K562 (cell line): ENCODE measurements at regions not wholly inside any gene's neighbourhood (a gene's known extent, or its start where the extent isn't known, plus 50 kb on each side); places are given as distances from the start of the nearest gene placed in this dataset.

Experiments
- ATAC-seq: fragments of 200-7000 bp; cut with Tn5 transposase; 3 replicates; pipeline ENCODE4 v1.9.1; 2020; ENCODE audit warnings: moderate library complexity
- BruUV-seq: library from RNA; stranded (reverse); fragments of 400-500 nt; replicated peaks from 2 replicates; lab custom pipeline; 2021; lab: Mats Ljungman, UMichigan
- CTCF ChIA-PET: fragments of 300-600 bp; formaldehyde crosslinking; extraction: SDS; loops from one replicate; lab custom pipeline; 2021; ENCODE audit warnings: low intra/inter-chr PET ratio; lab: Yijun Ruan, JAX
- POLR2A ChIA-PET: fragments of 300-600, 350-650 bp; sonication (Branson Sonifier 250); formaldehyde crosslinking; extraction: SDS; loops from one replicate; lab custom pipeline; 2021; ENCODE audit warnings: antibody characterized with exemption, inconsistent platforms; lab: Yijun Ruan, JAX
- DNase-seq, 4 experiments: peaks; one replicate each; pipeline versions ENCODE4 v3.0.0 to v3.0.0-alpha.2; 2011 to 2018; ENCODE audit warnings: low spot score in 3 of 4, mixed read lengths in 3 of 4; ENCODE audit errors: extremely low read depth in 1 of 4
- FAIRE-seq: peaks from 2 replicates; lab custom pipeline; 2011; peaks lifted over from hg19 to GRCh38; lab: Jason Lieb, UNC
- H2AFZ ChIP-seq: 2 replicates; pipeline ENCODE4 v1.6.0; 2011; ENCODE audit warnings: low read depth, low read length, control low read depth, inconsistent platforms
- H3K27ac ChIP-seq: fragments of 200-600 bp; 3 replicates; pipeline ENCODE4 v1.8.0; 2011; ENCODE audit warnings: low read depth, mild to moderate bottlenecking, control low read depth, inconsistent platforms, low read length, moderate library complexity, mixed read lengths; ENCODE audit errors: extremely low read depth
- H3K27me3 ChIP-seq, 2 experiments: fragments of 300-600 bp in 1 of 2; 2 replicates in 1 of 2; 3 replicates in 1 of 2; pipeline versions ENCODE4 v1.6.0 to v1.8.0; 2011; ENCODE audit warnings: inconsistent platforms in 2 of 2, low read length in 2 of 2, mild to moderate bottlenecking in 1 of 2, mixed read lengths in 1 of 2, moderate library complexity in 1 of 2; ENCODE audit not compliant: control insufficient read depth in 2 of 2, insufficient read depth in 2 of 2
- H3K36me3 ChIP-seq: fragments of 300-600 bp; 3 replicates; pipeline ENCODE4 v1.8.0; 2011; ENCODE audit warnings: mild to moderate bottlenecking, low read length, inconsistent platforms; ENCODE audit not compliant: control insufficient read depth, insufficient read depth
- H3K4me1 ChIP-seq, 2 experiments: fragments of 200-600 bp in 1 of 2; replicated peaks in 1 of 2; 2 replicates in 1 of 2; 3 replicates in 1 of 2; pipeline versions ENCODE4 v1.5.1 to v1.8.0; 2011; ENCODE audit warnings: inconsistent platforms in 2 of 2, low read length in 2 of 2, mild to moderate bottlenecking in 1 of 2, mixed read lengths in 1 of 2, moderate library complexity in 1 of 2; ENCODE audit not compliant: control insufficient read depth in 2 of 2, insufficient read depth in 2 of 2
- H3K4me2 ChIP-seq: 2 replicates; pipeline ENCODE4 v1.6.1; 2011; ENCODE audit warnings: low read length, control low read depth, inconsistent platforms, mixed read lengths; ENCODE audit not compliant: insufficient read depth
- H3K4me3 ChIP-seq: fragments of 200-600 bp; sonication (generic), shearing (Covaris generic); 2 replicates; pipeline ENCODE4 v1.5.1; 2016; ENCODE audit warnings: control low read depth, inconsistent platforms
- H3K79me2 ChIP-seq: fragments of 200-600 bp; 3 replicates; pipeline ENCODE4 v1.8.0; 2011; ENCODE audit warnings: low read length, inconsistent platforms; ENCODE audit not compliant: control insufficient read depth, insufficient read depth
- H3K9ac ChIP-seq, 2 experiments: 2 replicates each; pipeline versions ENCODE4 v1.6.0 to v1.6.1; 2011; ENCODE audit warnings: low read depth in 2 of 2, low read length in 2 of 2, control low read depth in 1 of 2, inconsistent platforms in 1 of 2, mild to moderate bottlenecking in 1 of 2, mixed read lengths in 1 of 2; ENCODE audit not compliant: insufficient read depth in 1 of 2
- H3K9me1 ChIP-seq: one replicate; pipeline ENCODE4 v1.6.0; 2011; ENCODE audit warnings: inconsistent platforms, mild to moderate bottlenecking, low read length, moderate library complexity; ENCODE audit not compliant: control insufficient read depth, insufficient read depth
- H3K9me3 ChIP-seq: replicated peaks from 2 replicates; pipeline ENCODE4 v1.5.1; 2011; ENCODE audit warnings: low read depth, low read length, inconsistent platforms; ENCODE audit not compliant: control insufficient read depth, insufficient read depth
- H4K20me1 ChIP-seq: replicated peaks from 2 replicates; pipeline ENCODE4 v1.6.1; 2011; ENCODE audit warnings: low read length, inconsistent platforms, mixed read lengths; ENCODE audit not compliant: control insufficient read depth, insufficient read depth
- CEBPG ChIP-seq, 3 experiments: fragments of 200-800 bp in 1 of 3; sonication (Bioruptor generic) in 1 of 3; sonication (generic) in 1 of 3; formaldehyde crosslinking in 1 of 3; IDR thresholded peaks in 2 of 3; conservative IDR thresholded peaks in 1 of 3; 2 replicates each; pipeline versions ENCODE4 v1.6.1 to v1.8.0; 2016 to 2022; ENCODE audit warnings: missing compliant biosample characterization in 2 of 3, missing genetic modification characterization in 2 of 3, mild to moderate bottlenecking in 1 of 3, missing genetic modification reagents in 1 of 3
- GATA2 ChIP-seq: sonication (generic); formaldehyde crosslinking; IDR thresholded peaks from 2 replicates; pipeline ENCODE4 v1.4.0; 2020; ENCODE audit warnings: mild to moderate bottlenecking, missing genetic modification reagents
- HDAC2 ChIP-seq: fragments of 450-650 bp; IDR thresholded peaks from 2 replicates; pipeline ENCODE4 v1.6.1; 2016; ENCODE audit warnings: mild to moderate bottlenecking
- MECOM ChIP-seq: fragments of 250-450 bp; sonication (Bioruptor Pico); IDR thresholded peaks from 2 replicates; pipeline ENCODE4 v1.8.0; 2022; ENCODE audit warnings: inconsistent platforms
- MEF2A ChIP-seq: IDR thresholded peaks from 2 replicates; pipeline ENCODE4 v1.6.1; 2011; ENCODE audit warnings: low read depth, mild to moderate bottlenecking, low read length, moderate library complexity; ENCODE audit not compliant: control insufficient read depth
- OTX1 ChIP-seq: fragments of 450-650 bp; formaldehyde crosslinking; IDR thresholded peaks from 2 replicates; pipeline ENCODE4 v1.4.0; 2022; ENCODE audit warnings: mild to moderate bottlenecking
- PHB ChIP-seq: fragments of 250-450 bp; sonication (Bioruptor Pico); IDR thresholded peaks from 2 replicates; pipeline ENCODE4 v1.5.0; 2021
- POLR2B ChIP-seq: fragments of 450-650 bp; IDR thresholded peaks from 2 replicates; pipeline ENCODE4 v1.6.1; 2018; ENCODE audit warnings: low read depth; ENCODE audit not compliant: partially characterized antibody
- POLR3A ChIP-seq: IDR thresholded peaks from 2 replicates; pipeline ENCODE4 v1.6.1; 2011; ENCODE audit warnings: borderline replicate concordance, mild to moderate bottlenecking, moderate library complexity; ENCODE audit not compliant: insufficient read length, insufficient read depth; ENCODE audit errors: extremely low read depth
- ZNF431 ChIP-seq: sonication (generic); formaldehyde crosslinking; IDR thresholded peaks from 2 replicates; pipeline ENCODE4 v1.8.0; 2022; ENCODE audit warnings: mild to moderate bottlenecking, missing genetic modification reagents
- WGBS: fragments of 100-300 bp; shearing (Covaris generic); methylation state at CpG from one replicate; pipeline ENCODE4 v1.1.6; 2016; ENCODE audit warnings: low coverage, mixed read lengths; ENCODE audit not compliant: insufficient coverage; ENCODE audit errors: missing lambda C conversion rate; 5-methylcytosine and 5-hydroxymethylcytosine counted together
- in situ Hi-C: fragments of 300-500 bp; cut with MboI; formaldehyde crosslinking; loops from 4 replicates; pipeline ENCODE4 v1.15.0; 2018; ENCODE audit warnings: inconsistent platforms, mixed read lengths
- intact Hi-C: fragments of 100-400 bp; cut with micrococcal nuclease; formaldehyde crosslinking; loops from 2 replicates; pipeline ENCODE4 v1.14.2; 2022
- TF ChIP-seq, protein P1 (sequence below): fragments of 250-450 bp; sonication (Bioruptor Pico); IDR thresholded peaks from 2 replicates; pipeline ENCODE4 v1.5.0; 2021
- TF ChIP-seq, protein P2 (sequence below): fragments of 250-450 bp; sonication (Bioruptor Pico); IDR thresholded peaks from 2 replicates; pipeline ENCODE4 v1.8.0; 2022; ENCODE audit warnings: inconsistent platforms

DNA sequence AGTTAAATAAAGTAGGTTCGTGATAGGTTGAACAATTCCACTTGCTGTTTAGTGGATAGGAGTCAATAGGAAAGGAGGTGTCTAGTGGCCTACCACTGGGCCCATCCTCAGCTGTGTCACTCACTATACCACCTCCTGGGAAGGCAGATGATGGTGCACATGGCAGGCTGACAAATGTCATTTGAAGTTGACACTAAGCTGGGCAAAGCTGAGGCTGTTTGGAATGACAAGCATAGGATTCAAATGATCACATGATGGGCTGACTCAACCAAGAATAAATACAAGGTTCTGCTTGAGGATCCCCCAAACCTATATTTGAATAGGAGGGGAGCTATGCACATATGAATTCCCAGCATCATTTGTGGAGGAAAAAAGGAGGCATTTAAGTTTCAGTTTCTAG lies 489.8 kb downstream of the RPS24 start:
- Histone ChIP-seq H3K27me3 (peaks cover 0 to 8% of the 10 kb centered on the region in 2 experiments; a peak in 2 of 5 replicates), H2AFZ (no peak overlapping the region), H3K9me3 (no peaks in the 10 kb centered on the region), H3K9ac (no peak overlapping the region), H3K36me3 (no peaks in the 10 kb centered on the region), H3K27ac (no peak overlapping the region), H3K9me1 (peaks cover 3% of the 10 kb centered on the region), H3K4me3 (no peak overlapping the region), H3K4me1 (no peaks in the 10 kb centered on the region), H4K20me1 (no peaks in the 10 kb centered on the region), H3K4me2 (no peak overlapping the region), H3K79me2 (no peaks in the 10 kb centered on the region)
- DNase-seq (no peak), FAIRE-seq (no peak), ATAC-seq (no peak)
- in situ Hi-C loops (no loop called here), intact Hi-C loops (no loop called here)
- ChIA-PET POLR2A (interaction anchor here (0.6 kb wide), 1 partner anchor 362 kb away, joined by 3 read pairs; no protein-coding TSS in a partner anchor), CTCF (no interaction called here)
- no TSS peak for BruUV-seq
- 0% methylated on average over 1 of the region's 1 CpG for WGBS
- TF ChIP-seq POLR3A (no peak), MECOM (no peak), MEF2A (no peak), ZNF431 (CRISPR knock-in tag) (no peak), PHB (CRISPR knock-in tag) (no peak), POLR2B (no peak), GATA2 (CRISPR knock-in tag) (no peak), OTX1 (no peak), CEBPG (CRISPR knock-in tag; IDR thresholded peaks at IDR 0.05) (no peak), CEBPG (tag; conservative IDR thresholded peaks at IDR 0.05 in 1 of 2, IDR thresholded peaks at IDR 0.05 in 1 of 2) (no peak), HDAC2 (no peak)
- TF ChIP-seq, protein P1, sequence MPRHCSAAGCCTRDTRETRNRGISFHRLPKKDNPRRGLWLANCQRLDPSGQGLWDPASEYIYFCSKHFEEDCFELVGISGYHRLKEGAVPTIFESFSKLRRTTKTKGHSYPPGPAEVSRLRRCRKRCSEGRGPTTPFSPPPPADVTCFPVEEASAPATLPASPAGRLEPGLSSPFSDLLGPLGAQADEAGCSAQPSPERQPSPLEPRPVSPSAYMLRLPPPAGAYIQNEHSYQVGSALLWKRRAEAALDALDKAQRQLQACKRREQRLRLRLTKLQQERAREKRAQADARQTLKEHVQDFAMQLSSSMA, result no peak
- TF ChIP-seq, protein P2, sequence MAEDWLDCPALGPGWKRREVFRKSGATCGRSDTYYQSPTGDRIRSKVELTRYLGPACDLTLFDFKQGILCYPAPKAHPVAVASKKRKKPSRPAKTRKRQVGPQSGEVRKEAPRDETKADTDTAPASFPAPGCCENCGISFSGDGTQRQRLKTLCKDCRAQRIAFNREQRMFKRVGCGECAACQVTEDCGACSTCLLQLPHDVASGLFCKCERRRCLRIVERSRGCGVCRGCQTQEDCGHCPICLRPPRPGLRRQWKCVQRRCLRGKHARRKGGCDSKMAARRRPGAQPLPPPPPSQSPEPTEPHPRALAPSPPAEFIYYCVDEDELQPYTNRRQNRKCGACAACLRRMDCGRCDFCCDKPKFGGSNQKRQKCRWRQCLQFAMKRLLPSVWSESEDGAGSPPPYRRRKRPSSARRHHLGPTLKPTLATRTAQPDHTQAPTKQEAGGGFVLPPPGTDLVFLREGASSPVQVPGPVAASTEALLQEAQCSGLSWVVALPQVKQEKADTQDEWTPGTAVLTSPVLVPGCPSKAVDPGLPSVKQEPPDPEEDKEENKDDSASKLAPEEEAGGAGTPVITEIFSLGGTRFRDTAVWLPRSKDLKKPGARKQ (CRISPR knock-in tag), result no peak
